Epidermal melanocyte (primary cell): ENCODE measurements at regions not wholly inside any gene's neighbourhood (a gene's known extent, or its start where the extent isn't known, plus 50 kb on each side); places are given as distances from the start of the nearest gene placed in this dataset.

ENCODE experiments used
- DNase-seq: peaks from one replicate; pipeline ENCODE4 v3.0.0; 2011; ENCODE audit warnings: low spot score; ENCODE audit not compliant: insufficient read length

DNA sequence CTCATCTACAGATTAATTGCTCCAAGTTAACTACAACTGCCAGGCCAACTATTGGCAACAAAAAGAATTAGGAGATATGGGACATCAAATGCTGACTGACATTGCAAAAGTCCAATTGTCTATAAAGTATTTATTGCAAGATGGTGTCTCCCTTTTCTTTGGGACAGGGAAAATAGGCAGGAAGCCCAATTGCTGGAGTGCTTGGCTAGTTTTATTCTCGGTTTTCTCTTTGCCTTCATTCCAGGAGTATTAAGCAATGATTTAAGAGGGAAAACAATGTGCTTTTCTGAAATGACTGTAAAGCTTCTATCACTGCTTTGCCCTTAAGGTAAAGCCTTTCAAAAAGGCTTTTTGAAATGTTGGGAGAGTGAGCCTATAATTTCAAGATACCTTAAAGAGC is 62.8 kb upstream of the DIAPH2 start:
- DNase-seq, result no peak
